ENCODE measurements at regions not wholly inside any gene's neighbourhood (a gene's known extent, or its start where the extent isn't known, plus 50 kb on each side); places are given as distances from the start of the nearest gene placed in this dataset.

DNA sequence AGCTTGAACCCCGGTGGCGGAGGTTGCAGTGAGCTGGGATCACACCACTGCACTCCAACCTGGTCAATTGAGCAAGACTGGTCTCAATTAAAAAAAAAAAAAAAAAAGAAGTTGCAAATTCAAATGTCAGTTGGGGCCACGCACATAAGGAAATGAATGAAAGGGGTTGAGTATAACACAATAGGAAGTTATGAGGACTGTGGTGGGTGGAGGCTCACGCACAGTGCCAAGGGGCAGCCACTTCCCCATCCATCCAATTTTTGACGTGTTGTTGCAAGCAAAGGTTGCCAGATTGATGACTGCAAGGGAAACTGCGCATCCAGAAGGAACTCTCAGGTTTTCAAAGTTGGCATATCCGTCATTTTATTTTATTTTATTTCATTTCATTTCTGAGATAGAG lies 532.2 kb downstream of the NTRK3 start:
- TF ChIP-seq CTCF (IDR thresholded peaks at IDR 0.05; ENCODE audit: low read depth, low read length) (no peak), EZH2phosphoT487 (IDR thresholded peaks at IDR 0.05; ENCODE audit: low read depth) (no peak)
